ENCODE measurements at regions not wholly inside any gene's neighbourhood (a gene's known extent, or its start where the extent isn't known, plus 50 kb on each side); places are given as distances from the start of the nearest gene placed in this dataset.

GRCh38 chr5:58322453-58322852 lies 137.4 kb downstream of the PLK2 start:
- TF ChIP-seq CTCF (IDR thresholded peaks at IDR 0.05) (no peak), EZH2 (IDR thresholded peaks at IDR 0.05; ENCODE audit: borderline replicate concordance, insufficient read depth, low read depth, low read length, poor library complexity, severe bottlenecking) (no peak)
